Activated T-cell treated with anti-CD3 and anti-CD28 coated beads, Interleukin-2, amount 50 U/mL, for 24 hours (primary cell): ENCODE measurements at regions not wholly inside any gene's neighbourhood (a gene's known extent, or its start where the extent isn't known, plus 50 kb on each side); places are given as distances from the start of the nearest gene placed in this dataset.

Experiments used
- DNase-seq: peaks from one replicate; pipeline ENCODE4 v3.0.0-alpha.2; 2020
- H3K27ac Mint-ChIP-seq: 2 replicates; pipeline ENCODE4 v1.8.0; 2020; ENCODE audit warnings: mild to moderate bottlenecking, mixed read lengths
- H3K27me3 Mint-ChIP-seq: 2 replicates; pipeline ENCODE4 v1.8.0; 2020; ENCODE audit warnings: mixed read lengths
- H3K36me3 Mint-ChIP-seq: 2 replicates; pipeline ENCODE4 v1.8.0; 2020; ENCODE audit warnings: low read depth, mixed read lengths
- H3K4me1 Mint-ChIP-seq: 2 replicates; pipeline ENCODE4 v1.8.0; 2020; ENCODE audit warnings: low read depth, mixed read lengths
- H3K4me3 Mint-ChIP-seq: 2 replicates; pipeline ENCODE4 v1.8.0; 2020; ENCODE audit warnings: mild to moderate bottlenecking, moderate library complexity, mixed read lengths
- H3K9me3 Mint-ChIP-seq: 2 replicates; pipeline ENCODE4 v1.8.0; 2020; ENCODE audit warnings: mixed read lengths

DNA sequence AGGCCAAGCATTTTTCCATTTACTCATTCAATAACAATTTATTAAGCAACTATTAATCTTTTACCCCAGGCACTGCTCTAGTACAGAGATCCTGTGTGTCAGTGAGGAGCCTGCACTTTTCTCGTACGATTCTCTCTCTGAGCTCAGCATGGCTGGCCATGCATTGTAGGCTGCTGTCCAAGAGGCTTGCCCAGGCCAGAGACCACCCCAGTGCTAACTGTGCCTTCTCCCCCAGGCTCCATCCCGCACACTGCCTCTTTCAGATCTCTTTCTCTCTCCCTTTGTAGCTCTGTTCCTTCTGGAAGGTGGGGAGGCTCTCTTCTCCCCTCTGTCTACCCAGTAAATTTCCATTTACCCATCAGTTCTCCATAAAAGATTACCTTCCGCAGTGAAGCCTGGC is 101.0 kb upstream of the IKZF1 start:
- H3K4me1 Mint-ChIP-seq, result peaks cover 90% of the 10 kb centered on the region
- DNase-seq, result no peak
- no peaks in the 10 kb centered on the region for H3K36me3 Mint-ChIP-seq
- H3K27ac Mint-ChIP-seq, result no peak overlapping the region
- H3K9me3 Mint-ChIP-seq, result no peaks in the 10 kb centered on the region
- H3K4me3 Mint-ChIP-seq, result no peak overlapping the region
- H3K27me3 Mint-ChIP-seq, result no peaks in the 10 kb centered on the region

DNA sequence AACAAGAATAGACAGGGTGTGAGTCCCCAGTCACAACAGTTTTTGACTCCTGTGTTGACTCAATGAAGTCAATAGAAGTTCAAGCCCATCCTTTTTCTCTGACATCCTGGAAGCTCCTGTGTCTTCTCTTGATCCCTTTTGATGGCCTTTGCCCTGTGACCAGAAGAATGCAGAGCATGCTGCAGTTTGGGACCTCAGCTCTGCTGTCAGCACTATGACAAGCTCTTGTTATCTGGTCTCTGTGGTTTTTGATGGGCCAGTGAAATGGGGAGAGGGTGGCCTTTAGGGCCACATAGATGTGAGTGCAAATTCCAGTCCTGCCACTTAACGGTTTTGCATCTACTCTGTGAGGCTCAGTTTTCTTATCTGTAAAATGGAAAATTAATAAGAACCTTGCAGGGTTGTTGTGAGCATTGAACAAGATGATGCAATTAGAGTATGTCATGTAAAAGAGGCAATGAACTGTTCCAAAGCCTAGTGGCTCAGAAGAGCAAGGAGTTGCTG is 102.4 kb upstream of the IKZF1 start:
- H3K36me3 Mint-ChIP-seq, result no peaks in the 10 kb centered on the region
- H3K27ac Mint-ChIP-seq, result no peak overlapping the region
- H3K27me3 Mint-ChIP-seq, result no peaks in the 10 kb centered on the region
- no peaks in the 10 kb centered on the region for H3K9me3 Mint-ChIP-seq
- no peak overlapping the region for H3K4me3 Mint-ChIP-seq
- no peak for DNase-seq
- peaks cover 88% of the 10 kb centered on the region for H3K4me1 Mint-ChIP-seq

DNA sequence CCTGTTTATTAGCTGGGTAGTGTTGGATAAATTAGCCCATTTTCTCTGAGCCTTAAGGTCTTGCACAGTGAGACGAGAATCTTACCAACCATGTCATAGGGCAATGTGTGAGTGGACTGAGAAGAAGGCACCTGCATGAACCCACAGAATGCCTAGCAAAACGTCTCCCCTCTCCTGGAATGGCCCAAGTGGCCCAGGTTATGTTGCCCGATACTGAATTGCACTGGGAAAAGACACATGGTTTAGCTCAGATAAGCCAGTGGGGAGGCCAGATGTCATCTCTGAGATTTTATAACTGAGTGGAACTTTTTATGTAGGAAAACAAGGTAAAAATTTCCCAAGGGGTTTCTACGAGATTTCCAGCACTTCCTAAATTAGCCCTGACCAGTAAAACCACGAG is 104.7 kb upstream of the IKZF1 start:
- H3K27me3 Mint-ChIP-seq, result no peaks in the 10 kb centered on the region
- no peaks in the 10 kb centered on the region for H3K9me3 Mint-ChIP-seq
- H3K27ac Mint-ChIP-seq, result no peak overlapping the region
- DNase-seq, result no peak
- peaks cover 74% of the 10 kb centered on the region for H3K4me1 Mint-ChIP-seq
- no peaks in the 10 kb centered on the region for H3K36me3 Mint-ChIP-seq
- no peak overlapping the region for H3K4me3 Mint-ChIP-seq

DNA sequence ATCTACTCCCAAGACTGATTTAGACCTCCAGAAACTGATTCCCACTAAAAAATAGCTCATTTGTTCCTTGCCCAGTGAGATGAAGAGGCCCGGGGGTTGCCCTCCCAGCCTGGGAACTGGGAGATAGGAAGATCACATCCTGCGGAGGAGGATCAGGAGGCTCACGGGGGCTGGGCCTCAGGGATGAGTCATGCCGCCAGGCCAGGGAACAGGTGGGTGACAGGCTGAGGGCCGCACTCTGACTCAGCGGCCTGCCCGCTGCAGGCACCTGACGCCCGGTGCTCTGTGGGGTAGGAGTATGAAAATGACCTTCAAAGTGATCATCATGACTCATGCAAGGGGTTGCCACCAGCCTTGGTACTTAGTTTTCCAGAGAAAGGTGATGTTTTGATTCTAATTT is 104.5 kb upstream of the ZPBP start:
- peak; percentile 80 for DNase-seq
- Mint-ChIP-seq H3K27ac (peak overlapping the region; percentile 93), H3K4me1 (peaks cover 52% of the 10 kb centered on the region), H3K4me3 (peak overlapping the region; percentile 45), H3K36me3 (no peaks in the 10 kb centered on the region), H3K27me3 (no peaks in the 10 kb centered on the region), H3K9me3 (no peaks in the 10 kb centered on the region)

DNA sequence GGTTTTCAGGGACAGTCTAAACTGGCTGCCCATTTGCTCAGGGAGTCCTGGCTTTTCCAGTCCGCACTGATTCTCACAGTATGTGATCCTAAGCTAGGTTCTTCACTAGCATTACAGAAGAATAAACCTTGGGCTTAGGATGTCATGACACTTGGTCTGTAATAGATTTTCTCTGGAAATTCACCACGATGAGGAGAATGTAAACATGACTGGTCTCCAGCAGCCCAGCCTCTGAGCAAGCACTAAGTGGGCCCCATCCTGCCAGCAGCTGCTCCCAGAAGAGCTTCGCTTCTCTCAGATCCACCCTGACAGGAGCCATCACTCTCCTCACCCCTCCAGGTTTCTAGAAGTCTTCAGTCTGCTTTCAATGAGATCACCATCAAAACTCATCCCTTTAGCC is 103.7 kb upstream of the ZPBP start:
- no peak overlapping the region for H3K4me3 Mint-ChIP-seq
- peak overlapping the region; percentile 93 for H3K27ac Mint-ChIP-seq
- no peaks in the 10 kb centered on the region for H3K27me3 Mint-ChIP-seq
- no peaks in the 10 kb centered on the region for H3K9me3 Mint-ChIP-seq
- no peaks in the 10 kb centered on the region for H3K36me3 Mint-ChIP-seq
- peaks cover 43% of the 10 kb centered on the region for H3K4me1 Mint-ChIP-seq
- no peak for DNase-seq

DNA sequence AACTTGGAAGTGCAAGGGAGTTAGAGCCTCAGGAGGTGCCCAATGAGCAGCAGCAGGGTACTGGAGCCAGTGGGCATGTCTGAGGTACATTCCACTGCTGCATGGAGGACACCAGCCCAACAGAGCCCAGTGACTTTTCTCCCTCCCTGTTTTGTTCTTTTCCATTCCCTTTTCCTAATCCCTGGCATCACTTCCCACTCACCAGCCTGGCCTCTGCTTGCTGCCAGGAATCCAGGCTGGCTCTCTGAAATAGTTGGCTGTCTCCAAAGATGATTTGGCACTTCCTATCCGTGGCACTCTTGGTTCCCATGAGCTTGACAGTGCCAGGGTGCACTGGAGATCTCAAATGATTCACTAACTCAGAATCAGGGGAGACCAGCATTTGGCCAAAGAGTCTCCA is 97.7 kb upstream of the ZPBP start:
- no peak for DNase-seq
- Mint-ChIP-seq H3K4me3 (no peak overlapping the region), H3K27ac (no peak overlapping the region), H3K36me3 (no peaks in the 10 kb centered on the region), H3K27me3 (no peaks in the 10 kb centered on the region), H3K4me1 (peaks cover 15% of the 10 kb centered on the region), H3K9me3 (peaks cover 16% of the 10 kb centered on the region)

DNA sequence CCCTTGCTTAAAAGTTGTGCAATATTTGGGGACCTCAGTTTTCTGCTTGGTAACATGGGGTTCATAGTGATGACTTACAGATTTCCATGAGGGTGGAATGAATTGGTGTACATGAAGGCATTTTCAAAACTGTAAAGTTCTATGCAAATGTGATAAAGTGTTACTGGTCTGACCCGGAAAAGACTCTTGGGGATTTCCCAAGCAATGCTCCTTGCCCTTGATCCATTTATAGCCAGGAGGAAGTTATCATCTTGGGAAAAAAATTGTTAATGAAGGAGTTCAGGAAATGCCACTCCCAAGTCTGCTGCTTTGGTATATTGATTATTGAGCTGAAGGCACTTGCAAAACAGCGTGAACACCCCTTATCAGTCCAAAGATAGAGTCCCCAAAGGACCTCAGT is 96.3 kb upstream of the ZPBP start:
- no peak for DNase-seq
- Mint-ChIP-seq H3K27ac (no peak overlapping the region), H3K4me3 (no peak overlapping the region), H3K9me3 (peaks cover 16% of the 10 kb centered on the region), H3K27me3 (no peaks in the 10 kb centered on the region), H3K36me3 (no peaks in the 10 kb centered on the region), H3K4me1 (peaks cover 14% of the 10 kb centered on the region)

DNA sequence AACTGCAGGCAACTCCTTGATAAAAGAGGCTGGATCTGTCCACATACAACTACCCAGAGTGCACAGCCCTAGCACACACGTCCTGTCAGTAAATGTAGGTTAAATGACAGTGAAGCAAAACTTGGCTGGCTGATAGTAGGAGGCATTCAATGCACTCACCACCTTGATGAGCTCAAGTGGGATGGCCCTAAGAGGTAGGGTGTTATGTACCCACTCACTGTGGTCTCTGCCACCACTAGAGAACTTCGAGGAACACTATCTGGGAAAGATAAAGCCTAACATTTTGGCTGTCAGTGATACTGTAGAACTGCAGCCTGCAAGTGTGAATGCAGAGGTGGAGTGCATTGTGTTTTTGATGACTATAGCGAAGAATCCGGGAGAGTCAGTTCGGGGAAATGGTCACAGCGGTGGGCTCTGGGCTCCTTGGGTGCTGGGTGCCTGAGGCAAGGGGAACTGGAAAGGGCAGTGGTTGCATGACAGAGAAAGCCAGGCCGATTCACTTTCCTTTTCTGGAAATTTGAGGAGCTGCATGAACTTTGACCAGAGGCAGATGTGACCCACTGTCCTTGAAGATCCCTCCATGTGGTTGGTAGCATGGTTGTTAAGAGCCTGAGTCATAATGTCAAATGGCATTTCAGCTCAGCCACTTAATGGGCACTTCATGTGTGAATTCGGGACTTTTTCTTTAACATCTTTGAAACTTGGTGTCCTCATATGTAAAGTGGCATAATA is 93.1 kb upstream of the ZPBP start:
- DNase-seq, result no peak
- peaks cover 14% of the 10 kb centered on the region for H3K4me1 Mint-ChIP-seq
- H3K36me3 Mint-ChIP-seq, result no peaks in the 10 kb centered on the region
- H3K9me3 Mint-ChIP-seq, result peaks cover 16% of the 10 kb centered on the region
- H3K27me3 Mint-ChIP-seq, result no peaks in the 10 kb centered on the region
- no peak overlapping the region for H3K27ac Mint-ChIP-seq
- H3K4me3 Mint-ChIP-seq, result no peak overlapping the region

DNA sequence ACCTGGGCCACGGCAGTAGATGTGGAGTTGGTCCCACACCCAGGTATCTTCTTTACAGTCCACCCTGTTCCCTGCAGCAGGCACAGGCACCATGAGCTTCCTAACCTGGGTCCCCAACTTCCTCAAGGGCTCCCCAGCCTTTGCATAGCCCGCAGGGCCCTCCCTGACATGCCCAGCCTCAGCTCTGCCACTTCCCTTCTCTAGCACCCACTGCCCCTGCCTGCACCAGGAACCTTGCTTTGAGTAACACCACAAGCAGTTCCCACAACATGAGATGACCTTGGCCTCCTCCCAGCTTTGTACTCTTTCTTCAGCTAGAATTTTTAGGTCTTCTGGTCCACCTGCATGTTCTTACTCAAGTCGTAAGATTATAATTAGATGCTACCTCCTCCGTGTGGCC is 92.2 kb upstream of the ZPBP start:
- DNase-seq, result no peak
- no peak overlapping the region for H3K27ac Mint-ChIP-seq
- no peaks in the 10 kb centered on the region for H3K36me3 Mint-ChIP-seq

DNA sequence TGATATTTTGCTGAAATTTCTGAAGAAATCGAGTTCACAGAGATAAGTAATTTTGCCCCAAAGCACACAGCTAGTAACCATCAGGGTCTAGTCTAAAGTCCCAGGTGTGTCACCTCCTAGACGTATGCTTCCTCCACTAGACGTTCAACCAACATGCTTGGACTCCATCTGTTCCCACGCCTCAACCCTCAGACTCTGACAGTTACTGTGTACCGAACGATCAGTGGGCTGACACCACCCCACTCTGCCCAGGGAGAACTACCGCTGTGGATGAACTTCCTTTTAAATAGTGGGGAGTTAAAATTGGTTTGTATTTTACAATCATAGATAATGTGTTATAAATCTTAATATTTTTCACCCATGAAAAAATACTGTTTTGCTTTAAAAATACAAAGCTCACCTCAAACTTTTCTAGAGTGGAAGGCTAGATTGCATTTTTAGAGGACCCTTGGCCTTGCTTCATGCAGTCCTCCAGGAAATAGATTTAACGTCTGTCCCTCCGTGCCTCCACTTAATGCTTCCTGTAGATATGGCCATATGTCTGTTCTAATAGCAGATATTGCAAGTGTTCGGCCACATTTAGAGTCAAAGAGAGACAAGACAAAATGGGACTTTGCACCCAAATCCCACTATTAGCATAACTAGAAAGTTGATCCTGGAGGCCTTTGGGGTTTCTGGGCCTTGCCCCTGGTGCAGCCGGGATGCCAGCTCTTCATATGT is 91.4 kb upstream of the ZPBP start:
- peaks cover 7% of the 10 kb centered on the region for H3K4me1 Mint-ChIP-seq
- H3K9me3 Mint-ChIP-seq, result peaks cover 6% of the 10 kb centered on the region
- no peak overlapping the region for H3K27ac Mint-ChIP-seq
- no peak overlapping the region for H3K4me3 Mint-ChIP-seq
- H3K36me3 Mint-ChIP-seq, result no peaks in the 10 kb centered on the region
- DNase-seq, result no peak
- no peaks in the 10 kb centered on the region for H3K27me3 Mint-ChIP-seq

More for the DNA sequence above, 92.2 kb upstream of the ZPBP start:
- no peak overlapping the region for H3K4me3 Mint-ChIP-seq
- peaks cover 12% of the 10 kb centered on the region for H3K4me1 Mint-ChIP-seq
- peaks cover 12% of the 10 kb centered on the region for H3K9me3 Mint-ChIP-seq
- no peaks in the 10 kb centered on the region for H3K27me3 Mint-ChIP-seq

DNA sequence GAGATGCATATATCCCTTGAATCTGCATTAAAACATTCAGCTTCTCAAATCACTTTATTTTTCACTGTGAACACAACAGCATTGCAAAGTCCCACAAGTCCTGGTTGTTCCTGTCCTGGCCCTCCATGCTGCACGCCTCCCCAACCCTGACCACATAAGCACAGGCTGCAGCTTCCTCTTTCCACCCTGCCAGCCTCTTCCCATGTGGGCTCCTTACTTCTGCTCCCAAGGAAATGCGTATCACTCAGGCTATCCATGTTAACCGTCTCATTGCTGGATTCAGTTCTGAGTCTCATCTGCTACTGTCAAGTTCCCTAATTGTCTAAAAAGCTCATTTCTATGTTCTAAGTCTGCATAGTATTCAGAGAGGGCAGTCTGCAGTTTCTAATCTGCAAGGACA is 89.7 kb upstream of the ZPBP start:
- DNase-seq, result no peak
- H3K27ac Mint-ChIP-seq, result no peak overlapping the region

DNA sequence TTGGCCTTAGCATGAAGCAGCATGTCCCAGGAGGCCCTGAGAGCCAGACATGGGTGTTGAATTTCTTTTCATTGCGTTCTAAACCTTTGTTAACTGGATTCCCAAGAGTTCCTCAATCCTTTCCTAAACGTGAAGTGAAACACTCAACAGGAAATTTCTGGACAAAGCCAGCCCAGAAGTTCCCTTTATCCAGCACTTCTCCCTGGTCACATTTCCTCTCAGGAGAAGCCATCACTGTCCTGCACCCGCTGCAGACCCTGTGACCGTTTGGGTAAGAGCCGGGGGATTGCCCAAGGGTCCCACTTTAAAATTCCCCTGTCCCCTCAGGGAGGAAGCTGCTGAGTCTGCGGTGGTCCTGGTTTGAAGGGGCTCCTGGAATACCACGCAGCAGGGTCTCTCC is 88.0 kb upstream of the ZPBP start:
- H3K36me3 Mint-ChIP-seq, result no peaks in the 10 kb centered on the region
- H3K4me3 Mint-ChIP-seq, result no peak overlapping the region
- H3K27me3 Mint-ChIP-seq, result no peaks in the 10 kb centered on the region
- DNase-seq, result no peak
- H3K27ac Mint-ChIP-seq, result no peak overlapping the region
- peaks cover 2% of the 10 kb centered on the region for H3K4me1 Mint-ChIP-seq
- H3K9me3 Mint-ChIP-seq, result no peaks in the 10 kb centered on the region

More for the DNA sequence above, 89.7 kb upstream of the ZPBP start:
- H3K27me3 Mint-ChIP-seq, result no peaks in the 10 kb centered on the region
- no peaks in the 10 kb centered on the region for H3K9me3 Mint-ChIP-seq
- H3K4me1 Mint-ChIP-seq, result peaks cover 2% of the 10 kb centered on the region
- H3K4me3 Mint-ChIP-seq, result no peak overlapping the region
- no peaks in the 10 kb centered on the region for H3K36me3 Mint-ChIP-seq

DNA sequence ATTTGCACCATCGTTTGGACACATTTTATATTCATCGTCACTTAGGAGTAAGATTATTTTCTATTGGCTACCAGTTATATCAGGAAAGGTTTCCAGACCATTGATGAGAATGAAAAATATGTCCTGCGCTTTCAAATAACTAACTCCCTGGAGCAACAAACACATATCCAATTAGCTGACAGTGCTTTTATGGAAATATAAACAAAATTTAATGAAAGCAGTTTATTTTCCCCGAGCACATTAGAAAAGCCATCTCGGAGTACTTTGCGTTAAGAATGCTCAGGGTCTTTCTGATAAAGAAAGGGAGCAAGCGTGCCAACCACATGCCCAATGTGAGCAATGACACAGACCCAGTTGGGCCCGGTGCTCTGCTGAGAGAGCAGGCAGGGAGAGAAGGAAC is 85.1 kb upstream of the ZPBP start:
- Mint-ChIP-seq H3K27me3 (no peaks in the 10 kb centered on the region), H3K4me1 (no peaks in the 10 kb centered on the region), H3K9me3 (no peaks in the 10 kb centered on the region)

DNA sequence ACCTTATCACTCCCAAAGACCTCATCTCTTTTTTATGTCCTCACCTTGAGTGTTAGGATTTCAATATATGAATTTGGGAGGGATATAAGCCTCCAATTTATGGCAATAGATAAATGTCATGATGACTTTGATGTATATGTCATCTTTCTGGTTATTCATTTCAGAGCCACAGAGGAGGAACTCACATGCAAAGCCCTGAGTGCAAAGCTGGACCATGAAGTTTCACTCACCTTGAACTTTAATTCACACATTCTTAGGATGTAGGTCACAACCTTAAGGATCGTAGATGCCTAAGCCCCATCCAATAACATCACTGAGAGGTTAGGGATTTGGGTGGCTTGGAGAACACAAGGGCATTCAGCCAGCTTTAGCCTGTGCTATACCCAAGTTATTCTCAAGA is 81.9 kb upstream of the ZPBP start:
- no peak overlapping the region for H3K4me3 Mint-ChIP-seq
- H3K27ac Mint-ChIP-seq, result no peak overlapping the region
- H3K9me3 Mint-ChIP-seq, result no peaks in the 10 kb centered on the region
- no peaks in the 10 kb centered on the region for H3K27me3 Mint-ChIP-seq
- H3K4me1 Mint-ChIP-seq, result no peaks in the 10 kb centered on the region
- no peak for DNase-seq
- H3K36me3 Mint-ChIP-seq, result no peaks in the 10 kb centered on the region

More for the DNA sequence above, 85.1 kb upstream of the ZPBP start:
- Mint-ChIP-seq H3K4me3 (no peak overlapping the region), H3K27ac (no peak overlapping the region), H3K36me3 (no peaks in the 10 kb centered on the region)
- DNase-seq, result no peak
